ENCODE measurements at regions not wholly inside any gene's neighbourhood (a gene's known extent, or its start where the extent isn't known, plus 50 kb on each side); places are given as distances from the start of the nearest gene placed in this dataset.

DNA sequence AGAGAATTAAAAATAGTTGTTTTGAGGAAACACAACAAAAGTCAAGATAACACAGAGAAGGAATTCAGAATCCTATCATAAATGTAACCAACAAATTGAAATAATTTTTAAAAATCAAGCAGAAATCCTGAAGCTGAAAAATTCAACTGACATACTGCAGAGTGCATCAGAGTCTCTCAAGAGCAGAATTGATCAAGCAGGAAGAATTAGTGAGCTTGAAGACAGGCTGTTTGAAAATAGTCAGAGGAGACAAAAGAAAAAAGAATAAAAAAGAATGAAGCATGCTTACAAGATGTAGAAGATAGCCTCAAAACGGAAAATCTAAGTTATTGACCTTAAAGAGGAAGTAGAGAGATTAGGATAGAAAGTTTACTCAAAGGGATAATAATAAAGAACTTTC, 65.8 kb upstream of the PPP2R5C start:
- H3K9ac ChIP-seq (ENCODE audit: low read length) = no peak overlapping the region

DNA sequence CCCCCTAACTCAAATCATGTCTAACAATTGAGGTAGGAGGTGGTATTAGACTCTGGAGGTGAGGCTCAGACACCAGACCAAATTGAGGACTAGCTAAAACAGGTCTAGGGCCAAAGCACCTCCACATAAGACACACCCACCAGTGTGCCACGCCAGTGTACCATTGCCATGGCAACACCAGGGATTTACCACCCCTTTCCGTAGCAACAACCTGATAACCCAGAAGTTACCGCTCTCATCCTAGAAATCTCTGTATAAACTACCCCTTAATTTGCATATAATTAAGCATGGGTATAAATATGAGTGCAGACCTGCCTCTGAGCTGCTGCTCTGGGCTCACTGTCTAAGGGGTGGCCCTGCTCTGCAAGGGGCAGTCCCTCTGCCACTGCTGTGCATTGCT, 57.4 kb upstream of the PPP2R5C start:
- Histone ChIP-seq H3K27me3 (ENCODE audit: low read length) (peaks cover 4% of the 10 kb centered on the region), H3K9ac (ENCODE audit: low read length) (no peak overlapping the region), H3K9me3 (ENCODE audit: insufficient read depth, low read length) (no peaks in the 10 kb centered on the region), H3K79me2 (ENCODE audit: insufficient read depth, low read length) (no peaks in the 10 kb centered on the region), H3K36me3 (ENCODE audit: low read length) (no peaks in the 10 kb centered on the region), H3K4me3 (ENCODE audit: insufficient read depth, low read length, poor library complexity, severe bottlenecking) (no peak overlapping the region), H3K9me2 (replicated peaks; ENCODE audit: insufficient read depth, low read length) (no peaks in the 10 kb centered on the region), H2AFZ (ENCODE audit: low read depth, low read length, severe bottlenecking) (no peak overlapping the region), H3K4me2 (ENCODE audit: low read depth, low read length, poor library complexity, severe bottlenecking) (no peak overlapping the region), H4K20me1 (ENCODE audit: low read depth, low read length) (no peaks in the 10 kb centered on the region), H3F3A (ENCODE audit: insufficient read depth) (no peaks in the 10 kb centered on the region), H3K27ac (ENCODE audit: low read depth, low read length) (no peak overlapping the region)
- TF ChIP-seq, protein P1, sequence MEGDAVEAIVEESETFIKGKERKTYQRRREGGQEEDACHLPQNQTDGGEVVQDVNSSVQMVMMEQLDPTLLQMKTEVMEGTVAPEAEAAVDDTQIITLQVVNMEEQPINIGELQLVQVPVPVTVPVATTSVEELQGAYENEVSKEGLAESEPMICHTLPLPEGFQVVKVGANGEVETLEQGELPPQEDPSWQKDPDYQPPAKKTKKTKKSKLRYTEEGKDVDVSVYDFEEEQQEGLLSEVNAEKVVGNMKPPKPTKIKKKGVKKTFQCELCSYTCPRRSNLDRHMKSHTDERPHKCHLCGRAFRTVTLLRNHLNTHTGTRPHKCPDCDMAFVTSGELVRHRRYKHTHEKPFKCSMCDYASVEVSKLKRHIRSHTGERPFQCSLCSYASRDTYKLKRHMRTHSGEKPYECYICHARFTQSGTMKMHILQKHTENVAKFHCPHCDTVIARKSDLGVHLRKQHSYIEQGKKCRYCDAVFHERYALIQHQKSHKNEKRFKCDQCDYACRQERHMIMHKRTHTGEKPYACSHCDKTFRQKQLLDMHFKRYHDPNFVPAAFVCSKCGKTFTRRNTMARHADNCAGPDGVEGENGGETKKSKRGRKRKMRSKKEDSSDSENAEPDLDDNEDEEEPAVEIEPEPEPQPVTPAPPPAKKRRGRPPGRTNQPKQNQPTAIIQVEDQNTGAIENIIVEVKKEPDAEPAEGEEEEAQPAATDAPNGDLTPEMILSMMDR (IDR thresholded peaks at IDR 0.05; ENCODE audit: insufficient read depth, low read length, poor library complexity, severe bottlenecking) = no peak
- TF ChIP-seq EZH2phosphoT487 (conservative IDR thresholded peaks at IDR 0.05; ENCODE audit: low read length) = no peak

More for the DNA sequence above, 65.8 kb upstream of the PPP2R5C start:
- H3K4me3 ChIP-seq (ENCODE audit: insufficient read depth, low read length, poor library complexity, severe bottlenecking) = no peak overlapping the region
- no peak overlapping the region for H3K4me2 ChIP-seq (ENCODE audit: low read depth, low read length, poor library complexity, severe bottlenecking)
- H3K27me3 ChIP-seq (ENCODE audit: low read length) = no peaks in the 10 kb centered on the region; the same call in 1 of the 2 replicates
- H3K9me3 ChIP-seq (ENCODE audit: insufficient read depth, low read length) = no peaks in the 10 kb centered on the region
- H3F3A ChIP-seq (ENCODE audit: insufficient read depth) = no peaks in the 10 kb centered on the region
- no peaks in the 10 kb centered on the region for H3K79me2 ChIP-seq (ENCODE audit: insufficient read depth, low read length)
- H2AFZ ChIP-seq (ENCODE audit: low read depth, low read length, severe bottlenecking) = no peak overlapping the region
- no peaks in the 10 kb centered on the region for H4K20me1 ChIP-seq (ENCODE audit: low read depth, low read length)
- TF ChIP-seq, protein P1 (IDR thresholded peaks at IDR 0.05; ENCODE audit: insufficient read depth, low read length, poor library complexity, severe bottlenecking) = no peak
- no peak for TF ChIP-seq EZH2phosphoT487 (conservative IDR thresholded peaks at IDR 0.05; ENCODE audit: low read length)
- H3K9me2 ChIP-seq (replicated peaks; ENCODE audit: insufficient read depth, low read length) = no peaks in the 10 kb centered on the region
- H3K27ac ChIP-seq (ENCODE audit: low read depth, low read length) = no peak overlapping the region
- no peaks in the 10 kb centered on the region for H3K36me3 ChIP-seq (ENCODE audit: low read length)

DNA sequence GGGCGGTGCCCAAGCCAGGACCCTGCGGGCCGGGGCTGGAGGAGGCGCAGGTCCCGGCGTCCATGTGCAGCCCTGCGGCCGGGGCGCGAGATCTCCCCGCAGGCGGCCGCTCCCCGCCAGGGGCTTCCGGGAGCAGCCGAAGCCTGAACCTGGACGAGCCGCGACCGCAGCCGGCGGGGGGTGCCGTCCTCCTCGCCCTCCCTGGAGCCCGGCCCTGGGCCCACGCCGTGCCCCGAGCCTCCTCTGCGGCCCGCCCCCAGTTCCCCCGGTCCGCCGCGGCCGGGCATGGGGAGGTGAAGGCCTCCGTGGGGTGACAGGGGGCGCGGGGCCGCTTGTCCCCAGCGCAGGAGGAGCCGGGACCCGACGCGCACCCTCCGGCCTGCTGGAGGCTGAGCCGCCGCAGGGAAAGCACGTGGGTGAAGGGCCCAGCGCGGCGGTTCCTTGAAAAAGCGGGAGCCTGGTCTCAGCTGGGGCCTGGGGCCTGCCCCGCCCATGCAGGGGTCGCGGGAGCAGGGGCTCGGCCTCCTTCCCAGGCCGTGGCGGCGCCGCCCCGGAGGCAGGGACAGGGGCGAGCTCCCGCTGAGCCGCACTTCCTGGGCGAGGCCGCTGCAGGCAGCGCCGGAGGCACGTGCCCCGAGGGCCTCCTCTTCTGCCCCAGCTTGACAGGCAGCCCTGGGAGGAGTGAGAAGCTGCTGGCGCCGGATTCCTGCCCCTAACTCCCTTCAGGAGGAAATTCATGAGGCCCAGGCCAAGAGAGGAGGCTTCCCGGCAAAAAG, 55.6 kb upstream of the PPP2R5C start:
- TF ChIP-seq, protein P1 (IDR thresholded peaks at IDR 0.05; ENCODE audit: insufficient read depth, low read length, poor library complexity, severe bottlenecking) = no peak
- TF ChIP-seq EZH2phosphoT487 (conservative IDR thresholded peaks at IDR 0.05; ENCODE audit: low read length) = no peak
- H3K4me2 ChIP-seq (ENCODE audit: low read depth, low read length, poor library complexity, severe bottlenecking) = no peak overlapping the region
- H3K27ac ChIP-seq (ENCODE audit: low read depth, low read length) = no peak overlapping the region
- no peaks in the 10 kb centered on the region for H3K36me3 ChIP-seq (ENCODE audit: low read length)
- H3K4me3 ChIP-seq (ENCODE audit: insufficient read depth, low read length, poor library complexity, severe bottlenecking) = no peak overlapping the region
- no peaks in the 10 kb centered on the region for H3K9me2 ChIP-seq (replicated peaks; ENCODE audit: insufficient read depth, low read length)
- H4K20me1 ChIP-seq (ENCODE audit: low read depth, low read length) = no peaks in the 10 kb centered on the region
- peaks cover 4% of the 10 kb centered on the region for H3K27me3 ChIP-seq (ENCODE audit: low read length)
- H3K9ac ChIP-seq (ENCODE audit: low read length) = no peak overlapping the region
- H3K9me3 ChIP-seq (ENCODE audit: insufficient read depth, low read length) = no peaks in the 10 kb centered on the region
- no peaks in the 10 kb centered on the region for H3K79me2 ChIP-seq (ENCODE audit: insufficient read depth, low read length)
- H2AFZ ChIP-seq (ENCODE audit: low read depth, low read length, severe bottlenecking) = peak overlapping the region; percentile 43
- H3F3A ChIP-seq (ENCODE audit: insufficient read depth) = no peaks in the 10 kb centered on the region
